Bronchial epithelial cell (primary cell): ENCODE measurements at regions not wholly inside any gene's neighbourhood (a gene's known extent, or its start where the extent isn't known, plus 50 kb on each side); places are given as distances from the start of the nearest gene placed in this dataset.
"Not testable (repeated sequence)": the region's sequence is repeated elsewhere in the genome, so short reads cannot be mapped to it uniquely, and the experiment has no call there.

Experiments
- DNase-seq: peaks from one replicate; pipeline ENCODE4 v3.0.0-alpha.2; 2010; ENCODE audit warnings: low read depth
- FAIRE-seq: peaks from 2 replicates; lab custom pipeline; 2011; peaks lifted over from hg19 to GRCh38; lab: Jason Lieb, UNC
- H3K27me3 ChIP-seq: 2 replicates; pipeline ENCODE4 v1.5.1; 2011; ENCODE audit warnings: low read length; ENCODE audit not compliant: control insufficient read depth, insufficient read depth
- H3K36me3 ChIP-seq: 2 replicates; pipeline ENCODE4 v1.5.1; 2011; ENCODE audit warnings: low read length; ENCODE audit not compliant: control insufficient read depth, insufficient read depth
- H3K4me3 ChIP-seq: 2 replicates; pipeline ENCODE4 v1.5.1; 2011; ENCODE audit warnings: mild to moderate bottlenecking, low read depth, low read length, control low read depth
- TF ChIP-seq, protein P1 (sequence below): IDR thresholded peaks from 2 replicates; pipeline ENCODE4 v1.5.1; 2011; ENCODE audit warnings: mild to moderate bottlenecking, moderate library complexity, low read length, control low read depth, inconsistent platforms; ENCODE audit not compliant: insufficient read depth, severe bottlenecking

DNA sequence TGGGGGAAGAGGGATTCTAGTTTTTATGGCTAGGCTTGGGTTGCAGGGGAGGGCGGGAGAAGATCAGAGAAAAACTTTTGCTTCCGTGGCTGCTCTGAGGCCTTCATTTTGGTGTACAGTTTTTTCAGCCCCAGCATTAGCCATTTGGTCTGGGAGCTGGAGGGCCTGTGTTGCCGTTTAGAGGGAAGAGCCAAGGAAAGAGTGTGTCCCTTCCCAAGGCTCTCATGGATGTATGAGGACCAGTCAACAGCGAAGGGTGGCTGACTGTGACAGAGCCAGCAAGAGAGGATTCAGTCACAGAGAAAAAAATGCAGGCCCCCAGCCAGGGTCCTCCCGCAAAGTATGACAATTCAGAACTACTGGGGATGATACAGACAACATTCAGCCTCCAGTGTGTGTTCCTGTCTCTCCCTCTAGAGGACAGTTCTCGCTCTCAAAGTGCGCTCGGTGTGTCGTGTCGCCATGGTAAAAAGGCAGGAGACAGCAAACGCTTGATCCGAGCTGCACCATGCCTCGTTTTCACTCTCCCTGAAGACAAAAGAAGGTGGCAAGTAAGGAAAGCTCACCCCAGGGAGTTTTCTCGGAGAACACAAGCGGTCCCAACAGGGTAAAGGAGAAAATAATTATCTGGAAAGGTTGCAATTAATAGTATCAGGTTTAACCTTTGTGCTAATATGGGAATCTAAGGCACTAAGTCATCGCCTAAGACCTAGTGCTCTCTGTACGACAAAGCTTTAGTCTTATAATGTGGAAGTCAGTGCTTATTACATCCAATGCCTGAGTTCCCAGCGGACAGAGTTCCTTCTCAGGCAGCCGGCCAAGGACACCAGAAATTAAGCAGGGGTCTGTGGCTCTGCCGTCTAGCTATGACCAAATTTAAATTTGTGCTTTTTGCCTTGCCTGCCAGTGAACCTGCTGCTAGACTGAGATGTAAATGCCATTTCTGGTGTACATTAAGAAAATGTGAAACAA lies 157.3 kb upstream of the PLXNC1 start:
- DNase-seq (no peak), FAIRE-seq (no peak)

DNA sequence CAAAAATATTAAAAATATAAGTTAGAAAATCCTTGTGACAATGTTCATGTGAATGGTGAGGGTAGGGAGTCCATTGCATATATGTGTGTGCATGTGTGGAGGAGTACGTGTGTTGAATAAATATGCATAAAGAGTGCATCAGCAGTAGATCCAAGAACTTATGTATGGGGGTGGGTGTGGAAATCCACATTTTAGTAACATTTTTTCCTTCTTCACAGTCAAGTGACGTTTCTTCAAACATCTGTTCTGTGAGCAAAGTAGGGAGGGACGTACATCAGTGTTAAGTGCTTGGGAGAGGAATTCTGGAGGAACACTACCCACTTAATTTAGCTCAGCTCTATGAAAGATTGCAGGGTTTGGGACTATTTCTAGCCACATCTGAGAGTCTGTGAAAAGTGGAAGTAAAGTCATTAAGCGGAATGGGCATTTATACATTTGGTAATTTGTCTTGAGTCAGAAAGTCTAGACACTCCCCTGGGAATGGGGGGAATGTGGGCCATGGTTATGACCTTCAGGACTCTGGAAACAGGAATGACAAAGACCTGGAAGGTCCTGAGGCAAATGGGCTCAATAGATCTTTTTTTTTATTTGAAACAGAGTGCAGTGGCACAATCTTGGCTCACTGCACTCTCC lies 156.4 kb upstream of the PLXNC1 start:
- DNase-seq: no peak
- Histone ChIP-seq H3K36me3 (no peaks in the 10 kb centered on the region), H3K4me3 (no peak overlapping the region), H3K27me3 (no peaks in the 10 kb centered on the region)
- TF ChIP-seq, protein P1, sequence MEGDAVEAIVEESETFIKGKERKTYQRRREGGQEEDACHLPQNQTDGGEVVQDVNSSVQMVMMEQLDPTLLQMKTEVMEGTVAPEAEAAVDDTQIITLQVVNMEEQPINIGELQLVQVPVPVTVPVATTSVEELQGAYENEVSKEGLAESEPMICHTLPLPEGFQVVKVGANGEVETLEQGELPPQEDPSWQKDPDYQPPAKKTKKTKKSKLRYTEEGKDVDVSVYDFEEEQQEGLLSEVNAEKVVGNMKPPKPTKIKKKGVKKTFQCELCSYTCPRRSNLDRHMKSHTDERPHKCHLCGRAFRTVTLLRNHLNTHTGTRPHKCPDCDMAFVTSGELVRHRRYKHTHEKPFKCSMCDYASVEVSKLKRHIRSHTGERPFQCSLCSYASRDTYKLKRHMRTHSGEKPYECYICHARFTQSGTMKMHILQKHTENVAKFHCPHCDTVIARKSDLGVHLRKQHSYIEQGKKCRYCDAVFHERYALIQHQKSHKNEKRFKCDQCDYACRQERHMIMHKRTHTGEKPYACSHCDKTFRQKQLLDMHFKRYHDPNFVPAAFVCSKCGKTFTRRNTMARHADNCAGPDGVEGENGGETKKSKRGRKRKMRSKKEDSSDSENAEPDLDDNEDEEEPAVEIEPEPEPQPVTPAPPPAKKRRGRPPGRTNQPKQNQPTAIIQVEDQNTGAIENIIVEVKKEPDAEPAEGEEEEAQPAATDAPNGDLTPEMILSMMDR: no peak
- no peak for FAIRE-seq

More for the DNA sequence above, 157.3 kb upstream of the PLXNC1 start:
- Histone ChIP-seq H3K4me3 (no peak overlapping the region), H3K27me3 (no peaks in the 10 kb centered on the region), H3K36me3 (no peaks in the 10 kb centered on the region)
- TF ChIP-seq, protein P1: no peak

DNA sequence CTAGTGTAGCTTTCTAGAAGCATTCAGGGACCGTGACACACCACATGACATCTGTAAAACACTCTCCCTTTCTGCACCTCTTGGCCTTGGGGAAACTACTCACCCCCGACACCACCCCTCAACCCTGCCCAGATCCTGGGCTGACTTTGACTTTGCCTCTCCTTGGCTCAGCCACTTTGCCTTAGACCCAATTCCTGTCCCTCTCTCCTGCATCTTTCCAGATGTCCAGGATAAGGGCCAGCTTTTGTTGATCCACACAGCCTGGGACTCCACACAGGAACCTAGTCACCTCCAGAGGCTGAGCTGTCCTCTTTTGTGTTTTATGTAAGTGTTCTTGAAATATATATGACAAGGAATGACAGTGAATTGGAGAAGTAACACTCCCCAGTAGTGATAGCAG lies 153.7 kb upstream of the PLXNC1 start:
- TF ChIP-seq, protein P1: no peak
- Histone ChIP-seq H3K36me3 (no peaks in the 10 kb centered on the region), H3K27me3 (no peaks in the 10 kb centered on the region), H3K4me3 (no peak overlapping the region)
- DNase-seq (no peak), FAIRE-seq (no peak)

- DNase-seq: no peak
- no peaks in the 10 kb centered on the region for H3K27me3 ChIP-seq
- no peak overlapping the region for H3K4me3 ChIP-seq
- TF ChIP-seq, protein P1: no peak
- FAIRE-seq: no peak
- H3K36me3 ChIP-seq: no peaks in the 10 kb centered on the region
These were observed 152.1 kb upstream of the PLXNC1 start for GRCh38 chr12:93996321-93996720.

GRCh38 chr12:94001691-94002090 lies 146.7 kb upstream of the PLXNC1 start:
- TF ChIP-seq, protein P1: no peak
- no peaks in the 10 kb centered on the region for H3K27me3 ChIP-seq
- DNase-seq: no peak
- no peak for FAIRE-seq
- no peaks in the 10 kb centered on the region for H3K36me3 ChIP-seq
- no peak overlapping the region for H3K4me3 ChIP-seq

DNA sequence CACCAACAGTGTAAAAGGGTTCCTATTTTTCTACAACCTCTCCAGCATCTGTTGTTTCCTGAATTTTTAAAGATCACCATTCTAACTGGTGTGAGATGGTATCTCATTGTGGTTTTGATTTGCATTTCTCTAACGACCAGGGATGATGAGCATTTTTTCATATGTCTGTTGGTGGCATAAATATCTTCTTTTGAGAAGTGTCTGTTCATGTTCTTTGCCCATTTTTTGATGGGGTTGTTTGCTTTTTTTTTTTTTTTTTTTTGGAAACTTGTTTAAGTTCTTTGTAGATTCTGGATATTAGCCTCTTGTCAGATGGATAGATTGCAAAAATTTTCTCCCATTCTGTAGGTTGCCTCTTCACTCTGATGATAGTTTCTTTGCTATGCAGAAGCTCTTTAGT lies 145.5 kb upstream of the PLXNC1 start:
- FAIRE-seq, H3K4me3 ChIP-seq, H3K27me3 ChIP-seq, DNase-seq, H3K36me3 ChIP-seq: not testable (repeated sequence)

DNA sequence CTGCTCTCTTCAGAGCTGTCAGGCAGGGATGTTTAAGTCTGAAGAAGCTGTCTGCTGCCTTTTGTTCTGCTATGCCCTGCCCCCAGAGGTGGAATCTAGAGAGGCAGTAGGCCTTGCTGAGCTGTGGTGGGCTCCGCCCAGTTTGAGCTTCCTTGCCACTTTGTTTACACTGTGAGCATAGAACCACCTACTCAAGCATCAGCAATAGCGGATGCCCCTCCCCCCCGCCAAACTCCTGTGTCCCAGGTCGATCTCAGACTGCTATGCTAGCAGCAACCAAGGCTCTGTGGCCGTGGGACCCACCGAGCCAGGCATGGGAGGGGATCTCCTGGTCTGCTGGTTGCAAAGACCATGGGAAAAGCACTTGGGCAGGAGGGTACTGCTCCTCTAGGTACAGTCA lies 140.5 kb upstream of the PLXNC1 start:
- H3K4me3 ChIP-seq, FAIRE-seq, DNase-seq, H3K36me3 ChIP-seq, H3K27me3 ChIP-seq: not testable (repeated sequence)
